Glomerular visceral epithelial cell (primary cell): ENCODE measurements at regions not wholly inside any gene's neighbourhood (a gene's known extent, or its start where the extent isn't known, plus 50 kb on each side); places are given as distances from the start of the nearest gene placed in this dataset.

ENCODE experiments used
- DNase-seq: peaks from one replicate; pipeline ENCODE4 v3.0.0-alpha.2; 2016; ENCODE audit errors: extremely low spot score

DNA sequence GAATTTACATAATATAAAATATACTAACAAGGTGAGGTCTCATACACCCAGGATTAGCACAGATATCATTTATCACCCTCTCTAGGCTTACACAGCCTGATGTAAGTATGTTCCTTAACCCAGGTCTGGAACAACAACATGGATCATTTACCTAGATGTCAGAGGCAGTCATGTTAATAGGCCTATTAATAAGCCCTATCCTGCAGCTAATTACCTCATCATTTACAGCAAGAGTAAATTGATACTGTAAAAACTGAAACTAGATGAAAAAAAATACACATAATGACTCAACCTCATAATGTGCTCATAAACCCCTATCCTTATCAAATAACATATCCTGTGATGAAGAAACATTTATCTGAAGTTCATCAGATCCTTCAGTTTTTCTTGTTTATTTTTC, 334.3 kb upstream of the MANEA start:
- DNase-seq = no peak

DNA sequence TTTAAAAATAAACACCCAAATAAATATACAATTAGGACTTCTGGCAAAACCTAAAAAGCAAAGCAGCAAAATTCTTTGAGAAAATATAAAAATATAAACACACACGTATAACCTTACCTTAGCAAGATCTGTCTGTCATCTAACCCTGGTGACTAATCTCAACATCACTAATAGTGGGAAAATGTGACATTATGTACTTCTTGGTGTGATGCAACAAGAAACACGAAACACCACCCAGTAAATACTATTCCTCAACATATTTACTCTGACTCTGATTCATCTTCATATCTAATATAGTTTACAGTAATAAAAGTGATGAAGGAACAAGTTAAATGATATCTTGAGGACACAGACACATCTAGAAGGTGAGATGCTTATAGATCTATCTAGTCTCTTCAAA, 332.6 kb upstream of the MANEA start:
- DNase-seq = no peak

DNA sequence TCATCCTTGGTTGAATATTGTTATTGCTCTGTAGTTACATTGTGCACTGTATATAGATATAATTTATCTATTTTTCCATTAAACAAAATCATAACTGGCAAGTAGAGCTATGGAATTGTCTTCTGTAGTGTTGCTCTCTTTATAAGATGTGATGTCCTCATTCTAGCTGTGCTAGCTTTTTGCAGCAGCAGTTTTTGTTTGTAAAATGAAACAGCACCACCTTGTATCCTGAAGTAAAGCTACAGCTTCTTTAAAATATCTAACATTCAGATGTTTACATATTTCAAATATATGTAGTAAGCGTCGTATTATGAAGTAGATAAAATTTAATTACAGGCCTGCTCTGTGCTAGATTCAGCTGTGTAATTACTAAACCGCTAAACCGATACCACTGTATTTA, 328.8 kb upstream of the MANEA start:
- DNase-seq = no peak

DNA sequence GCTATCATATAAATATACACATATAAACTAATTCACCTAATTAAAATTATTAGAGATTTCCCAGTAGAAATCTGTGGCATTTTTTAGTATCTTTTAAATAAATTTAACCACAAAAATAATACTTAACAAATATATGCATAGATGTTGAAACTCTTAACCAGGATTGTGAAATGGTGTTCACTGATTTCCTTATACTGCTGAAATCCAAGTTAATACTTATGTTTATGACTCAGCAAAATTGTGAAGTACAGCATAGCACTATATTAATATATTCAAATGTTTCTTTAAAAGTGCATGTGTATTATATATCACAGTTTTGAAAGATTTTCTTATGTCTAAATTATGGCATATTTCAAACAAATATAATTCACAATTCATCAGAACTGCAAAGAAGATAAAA, 328.2 kb upstream of the MANEA start:
- DNase-seq = no peak

DNA sequence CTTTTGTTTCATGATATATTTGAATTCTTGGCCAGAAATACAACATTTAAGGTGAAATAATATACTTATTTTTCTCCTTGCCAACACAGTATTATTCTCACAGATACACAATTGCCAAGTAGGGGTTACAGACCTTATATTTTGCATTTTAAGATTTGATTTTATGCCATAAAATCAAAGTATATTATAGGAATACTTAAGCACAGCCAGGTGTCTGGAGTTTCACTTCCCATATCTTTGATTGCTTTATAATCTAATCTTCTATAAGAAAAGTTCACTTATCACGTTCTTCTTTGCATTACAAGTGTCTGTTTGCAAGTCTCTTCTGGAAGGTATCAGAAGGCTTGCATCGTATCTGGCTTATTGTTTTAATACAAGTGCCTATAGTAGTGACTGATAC, 327.7 kb upstream of the MANEA start:
- DNase-seq = no peak

DNA sequence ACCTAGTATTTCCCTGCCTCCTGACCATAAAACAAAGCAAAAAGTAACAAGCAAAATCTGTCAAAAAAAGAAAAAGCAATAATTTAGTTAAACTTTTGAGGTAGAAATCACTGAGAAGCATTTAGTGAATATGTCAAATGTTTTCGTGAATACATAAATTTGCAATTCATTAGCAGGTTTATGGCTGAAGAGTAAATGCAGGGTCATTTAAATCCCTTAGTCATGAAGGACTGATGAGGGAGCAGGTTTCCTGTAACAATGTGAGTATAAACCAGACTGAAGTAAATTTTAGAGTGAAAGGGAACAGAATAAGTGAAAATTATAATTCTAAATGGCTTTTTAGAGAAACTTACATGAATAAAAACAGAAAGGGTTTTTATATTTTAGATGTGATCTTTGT, 313.5 kb upstream of the MANEA start:
- no peak for DNase-seq

DNA sequence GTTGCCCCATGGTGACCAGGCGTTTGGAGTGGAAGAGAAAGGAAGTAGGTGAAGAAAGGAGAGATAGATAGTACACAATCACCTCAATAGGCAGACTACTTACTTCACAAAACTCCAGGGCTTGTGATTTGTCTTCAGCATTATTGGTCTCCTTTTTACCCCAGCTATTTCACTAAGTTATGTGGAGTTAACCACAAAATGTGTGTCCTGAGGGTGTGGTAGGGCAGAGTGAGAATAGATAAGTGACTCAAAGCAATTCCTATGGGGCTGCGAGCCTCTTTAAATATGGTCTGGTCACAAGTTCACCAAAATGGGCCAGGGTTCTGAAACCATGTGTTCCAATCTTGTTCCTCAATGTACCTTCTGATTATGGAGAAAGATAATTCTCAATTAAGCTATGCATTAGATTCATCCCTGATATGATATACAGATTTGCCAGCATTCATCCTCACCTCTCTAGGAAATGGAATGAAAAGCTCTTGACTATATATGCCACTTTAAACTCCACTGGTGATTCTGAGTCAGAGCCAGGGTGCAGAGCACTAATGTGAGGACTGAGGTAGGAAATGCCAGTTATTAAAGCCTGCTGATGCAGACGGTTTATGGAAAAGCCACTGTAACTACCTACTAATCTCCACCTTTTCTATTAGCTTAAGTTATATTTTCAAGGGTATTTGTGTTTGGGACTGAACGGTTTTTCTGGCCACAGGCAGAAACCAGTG, 310.6 kb upstream of the MANEA start:
- peak; percentile 8 for DNase-seq

DNA sequence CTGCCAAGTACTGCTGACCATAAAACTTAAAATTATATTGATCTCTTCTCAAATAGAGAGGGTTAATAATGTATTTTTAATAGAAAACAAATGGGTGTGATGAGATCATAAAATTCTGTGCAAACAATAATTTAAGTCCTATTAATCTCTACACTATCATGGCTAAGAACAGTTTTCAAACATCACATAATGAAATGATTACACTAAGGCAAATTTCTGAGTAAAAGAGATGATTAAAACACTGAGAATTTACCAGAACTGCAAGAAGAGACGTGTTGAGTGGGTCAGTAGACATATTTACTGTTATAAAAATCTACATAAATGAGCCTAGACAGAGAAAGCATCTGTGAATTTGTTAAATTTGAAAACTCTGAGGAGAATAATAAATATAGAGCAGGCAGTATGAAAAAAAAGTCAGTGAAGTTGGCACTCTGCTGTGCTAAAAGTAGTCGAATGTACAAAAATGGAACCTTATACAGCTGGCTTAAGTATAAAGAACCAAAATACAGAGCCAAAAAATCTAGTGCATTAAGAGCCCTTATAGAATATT, 302.6 kb upstream of the MANEA start:
- no peak for DNase-seq

DNA sequence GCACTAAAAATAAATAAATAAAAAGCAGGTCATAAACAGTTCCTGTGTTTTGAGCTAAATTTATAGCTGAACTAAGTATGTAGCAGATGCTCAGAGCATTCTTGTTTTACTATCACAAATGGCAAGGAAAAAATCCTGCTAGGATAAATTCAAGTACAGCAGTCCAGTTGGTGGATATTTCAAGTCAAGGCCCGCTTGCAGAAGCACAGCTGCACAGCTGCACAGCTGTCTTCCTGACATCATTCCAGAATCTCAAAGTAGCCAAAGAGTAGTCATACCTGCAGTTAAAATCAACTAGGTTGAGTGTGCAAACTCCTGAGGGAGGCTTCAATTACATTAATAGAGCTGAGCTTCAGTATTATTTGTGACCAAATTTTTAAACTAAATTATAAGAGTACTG, 297.7 kb upstream of the MANEA start:
- DNase-seq = no peak

DNA sequence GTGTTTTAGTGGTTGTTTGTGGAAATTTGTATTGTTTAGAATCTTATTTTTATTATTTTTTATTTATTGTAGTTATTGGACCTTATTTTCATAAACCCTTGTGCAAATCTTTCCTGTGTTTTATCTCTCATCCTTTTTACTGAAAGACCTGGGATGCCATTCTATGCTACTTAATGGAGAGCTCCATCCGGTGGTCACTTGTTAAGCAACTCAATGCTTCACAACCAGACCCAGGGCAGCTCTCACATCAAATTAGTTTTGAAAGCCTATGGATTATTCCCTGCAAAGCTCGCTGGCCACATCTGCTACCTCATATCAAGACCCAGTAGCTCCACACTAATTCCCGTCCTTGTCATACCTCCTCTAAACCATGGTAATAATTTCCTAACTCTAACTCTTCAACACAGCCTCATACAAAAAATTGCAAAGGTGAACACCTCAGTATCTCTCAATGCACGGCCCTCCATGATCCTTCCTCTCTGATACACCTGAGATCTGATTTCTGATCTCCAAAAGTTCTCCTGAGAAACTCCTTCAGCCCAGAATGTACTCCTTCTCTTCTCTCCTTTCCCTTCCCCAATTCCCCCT, 296.6 kb upstream of the MANEA start:
- peak; percentile 25 for DNase-seq

DNA sequence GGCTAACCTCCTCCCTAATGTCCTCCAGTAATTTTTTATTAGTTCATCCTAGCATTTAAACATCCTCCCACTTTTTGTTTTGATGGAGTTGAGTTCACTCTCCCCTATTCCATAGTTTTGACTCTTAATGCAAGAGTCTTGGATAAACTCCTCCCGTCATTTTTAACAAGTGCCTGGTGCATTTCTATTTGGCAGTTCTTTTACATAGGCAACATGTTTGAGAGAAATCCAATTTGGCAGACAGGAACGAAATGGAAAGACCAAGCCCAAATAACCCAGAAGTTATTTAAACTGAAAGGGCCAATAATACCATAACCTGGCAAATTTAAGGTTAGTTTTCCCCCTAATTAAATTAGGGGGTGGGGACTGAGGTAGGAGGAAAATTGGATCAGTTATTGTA, 291.5 kb upstream of the MANEA start:
- no peak for DNase-seq

DNA sequence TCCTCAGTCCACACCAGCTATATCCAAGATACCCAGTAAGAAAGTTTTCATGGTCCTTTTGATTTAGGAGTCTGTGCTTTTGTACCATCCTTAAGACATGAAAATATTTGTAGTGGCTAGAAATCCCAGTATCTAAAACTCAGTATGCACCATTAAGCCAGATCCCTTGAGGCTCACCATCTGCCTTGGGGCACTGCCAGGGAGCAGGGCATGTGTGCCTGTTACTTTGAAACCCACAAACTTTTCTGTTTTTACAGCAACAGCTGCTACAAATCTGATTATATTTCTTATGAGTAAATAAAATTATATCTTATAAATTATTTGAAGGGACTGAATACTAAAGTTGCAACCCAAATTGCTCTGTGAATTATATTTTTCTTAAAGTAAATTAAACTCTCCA, 290.5 kb upstream of the MANEA start:
- DNase-seq = no peak

DNA sequence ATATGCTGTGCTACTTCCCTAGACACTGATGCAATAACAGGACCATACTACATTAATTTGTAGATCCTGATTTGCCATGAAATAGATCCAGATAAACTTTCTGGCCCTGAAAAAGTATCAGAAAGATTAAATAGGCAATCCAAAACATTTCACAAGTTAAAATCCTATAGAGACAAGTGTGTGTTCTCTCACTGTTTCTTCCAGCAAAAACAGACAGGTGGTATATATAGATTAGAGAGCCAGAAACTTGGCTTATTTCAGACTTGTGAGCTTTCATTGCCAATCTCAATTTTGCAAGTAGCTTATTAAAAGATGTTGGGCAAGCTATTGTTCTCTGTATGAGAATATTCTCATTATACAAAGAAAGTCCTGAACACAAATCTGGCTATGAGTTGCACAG, 289.1 kb upstream of the MANEA start:
- DNase-seq = no peak

DNA sequence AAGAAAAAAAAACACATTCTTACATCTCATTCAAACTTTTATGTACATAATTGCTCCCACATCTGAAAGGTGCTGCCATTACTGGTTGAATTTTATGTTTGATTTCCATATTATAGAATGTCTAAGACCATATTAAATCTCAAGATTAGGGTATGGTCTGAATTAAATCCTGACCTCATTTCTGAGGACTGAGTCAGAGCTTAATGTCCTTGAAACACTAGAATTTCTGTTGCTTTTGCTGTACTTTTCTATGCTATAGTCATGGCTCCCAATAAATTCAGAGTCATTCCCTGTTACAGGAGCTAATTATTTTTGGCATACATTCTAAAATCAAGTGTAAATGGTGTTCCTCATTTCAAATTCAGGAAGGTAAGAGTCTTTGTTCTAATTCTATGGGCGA, 285.3 kb upstream of the MANEA start:
- no peak for DNase-seq

DNA sequence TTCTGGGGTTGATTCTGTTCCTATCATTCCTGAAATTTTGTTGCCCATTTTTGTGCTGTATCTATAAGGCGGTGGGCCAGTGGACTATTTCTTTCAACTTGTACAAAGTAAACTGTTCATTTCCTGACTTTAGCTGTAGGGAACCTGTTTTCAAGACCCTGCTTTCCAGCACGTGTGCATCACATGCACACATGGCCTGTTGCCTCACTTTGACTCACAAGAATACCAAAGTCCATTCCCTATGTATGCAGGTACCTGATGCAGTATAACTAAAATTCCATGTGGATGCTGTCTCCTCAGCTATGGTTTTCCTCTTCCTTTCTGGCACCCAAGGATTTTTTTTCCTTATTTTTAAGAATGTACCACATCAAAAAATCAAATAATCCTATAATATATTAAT, 284.1 kb upstream of the MANEA start:
- DNase-seq = no peak

DNA sequence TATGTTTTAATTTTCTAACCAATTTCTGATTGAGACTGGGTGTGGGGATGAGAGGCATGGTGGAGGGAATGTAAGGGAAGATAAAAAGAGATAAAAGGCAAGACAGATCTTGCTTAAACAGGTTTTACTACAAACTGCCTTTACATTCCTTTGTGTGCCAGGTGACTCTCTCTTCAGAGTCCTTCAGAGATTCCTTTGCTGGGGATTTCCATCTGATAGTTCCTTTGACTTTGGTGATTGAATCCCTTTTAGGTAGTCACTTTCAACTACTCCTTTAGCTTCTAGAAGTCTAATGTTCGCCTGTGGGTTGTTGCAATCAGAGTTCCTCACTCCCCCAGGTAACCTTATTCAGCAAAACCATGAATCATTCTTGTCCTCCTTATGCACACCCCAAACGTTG, 283.3 kb upstream of the MANEA start:
- DNase-seq = no peak

DNA sequence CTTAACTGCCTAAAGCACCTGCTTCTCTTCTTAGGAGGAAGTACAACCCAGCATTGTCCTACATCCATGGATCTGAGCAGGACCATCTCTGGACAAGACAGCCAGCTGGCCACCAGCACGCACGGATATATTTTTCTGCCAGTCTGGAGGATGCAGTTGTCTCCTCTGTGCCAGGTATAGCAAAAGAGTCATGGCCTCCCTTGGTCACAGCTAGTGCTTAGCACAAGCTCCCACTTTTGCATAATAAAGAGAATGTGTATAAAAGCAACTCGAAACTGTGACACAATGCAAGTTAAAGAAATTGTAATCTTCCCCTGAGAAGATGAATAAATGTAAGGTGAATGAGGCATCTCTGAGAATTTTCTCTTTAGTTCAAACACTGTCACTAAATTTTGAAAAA, 267.8 kb upstream of the MANEA start:
- no peak for DNase-seq

DNA sequence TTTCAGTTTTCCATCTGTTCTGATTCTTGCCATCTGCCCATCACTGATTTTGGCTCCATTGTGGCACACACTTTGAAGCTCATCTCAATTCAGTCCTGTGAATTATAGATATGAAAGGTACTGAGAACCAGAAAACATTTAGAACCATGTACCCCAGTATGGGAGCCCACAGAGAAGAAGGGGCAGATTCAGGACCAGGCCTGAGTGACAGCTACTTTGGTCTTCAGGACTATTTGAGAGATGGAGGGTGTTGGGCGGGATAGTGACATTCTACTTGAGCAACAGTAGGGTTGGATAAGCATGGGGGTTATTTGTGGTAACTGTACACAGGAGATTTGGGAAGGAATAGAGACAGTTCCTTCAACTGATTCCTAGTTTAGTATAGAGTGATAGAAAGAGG, 259.2 kb upstream of the MANEA start:
- no peak for DNase-seq

DNA sequence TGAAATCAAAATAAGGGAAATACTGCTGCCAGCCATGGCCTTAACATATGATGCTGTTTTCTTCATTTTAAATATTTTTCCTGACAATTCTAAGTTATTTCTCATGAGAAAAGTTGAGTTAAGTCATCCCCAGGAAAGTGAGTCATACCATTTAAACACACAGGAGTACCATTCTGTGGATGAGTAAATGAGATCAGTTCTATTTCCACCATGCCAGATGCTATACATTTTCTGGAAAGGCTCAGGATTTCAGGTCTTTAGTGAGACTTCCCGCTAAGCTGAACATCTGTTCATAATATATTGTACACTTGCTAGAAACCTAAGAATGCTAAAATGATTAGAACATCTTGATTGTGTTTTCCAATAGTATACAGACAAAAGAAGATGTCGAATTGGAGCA, 256.2 kb upstream of the MANEA start:
- DNase-seq = no peak

DNA sequence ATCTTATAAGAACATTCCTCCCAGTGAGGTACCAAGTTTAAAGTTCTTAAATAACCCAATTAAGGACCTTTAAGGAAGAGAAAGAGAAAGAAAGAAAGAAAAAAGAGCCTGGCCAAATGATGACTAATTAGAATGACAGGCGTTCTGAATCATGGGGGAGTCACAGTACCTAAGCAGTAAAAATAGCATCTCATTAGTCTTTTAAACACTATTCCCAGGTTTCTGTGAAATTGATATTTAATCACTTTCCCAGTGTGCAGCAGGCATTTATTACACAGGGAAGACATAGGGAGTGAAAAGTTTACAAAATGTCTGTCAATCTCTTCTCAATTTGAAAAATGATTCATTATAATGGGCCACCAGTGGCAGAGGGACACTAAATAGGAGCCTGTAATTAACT, 251.4 kb upstream of the MANEA start:
- peak; percentile 13 for DNase-seq

DNA sequence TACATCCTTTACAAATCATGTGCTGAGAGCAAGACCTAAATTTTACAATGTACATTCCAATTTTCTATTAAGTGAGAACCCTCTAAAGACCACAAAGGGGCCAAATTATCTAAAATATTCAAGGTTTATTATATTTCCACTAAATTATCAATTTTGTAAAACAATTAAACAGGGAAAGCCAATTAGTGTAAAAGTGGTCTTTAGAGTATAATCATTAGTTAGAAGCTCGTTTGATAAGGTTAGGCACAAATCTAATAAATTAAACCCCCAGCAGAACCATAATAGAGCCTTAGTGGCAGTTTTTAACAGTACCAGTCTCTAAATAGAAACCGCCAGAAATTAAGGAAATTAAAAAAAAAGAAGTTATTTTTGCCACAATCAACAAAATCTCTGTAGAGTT, 249.1 kb upstream of the MANEA start:
- no peak for DNase-seq

DNA sequence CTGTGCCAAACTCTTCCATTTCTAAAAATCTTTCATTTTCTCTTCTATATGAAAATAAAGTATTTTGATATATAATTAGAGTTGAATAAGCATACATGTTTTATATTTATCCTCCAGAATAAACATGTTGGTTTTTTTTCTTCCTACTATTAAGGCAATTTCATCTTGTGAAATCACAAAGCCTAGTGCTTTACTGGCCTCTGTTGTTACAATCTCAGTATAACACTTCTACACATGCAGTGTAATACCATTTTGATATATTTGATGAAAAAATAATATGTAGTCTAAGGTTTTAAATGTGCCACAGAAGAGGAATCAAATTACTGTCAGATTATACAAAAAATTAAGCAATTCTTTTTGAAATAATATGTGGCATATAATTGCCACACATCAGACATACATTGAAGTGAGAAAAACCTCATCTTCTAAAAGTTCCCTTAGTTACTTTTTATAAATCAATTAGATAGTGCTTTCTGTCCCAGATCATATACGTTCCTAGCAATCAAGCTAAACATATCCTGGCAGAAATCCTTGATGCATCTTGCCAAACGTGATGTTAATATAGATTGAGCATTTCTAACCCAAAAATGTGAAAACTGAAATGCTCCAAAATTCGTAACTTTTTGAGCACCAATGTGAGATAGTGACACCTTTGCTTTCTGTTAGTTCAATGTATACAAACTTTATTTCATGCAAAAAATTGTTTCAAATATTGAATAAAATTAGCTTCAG, 225.1 kb upstream of the MANEA start:
- DNase-seq = no peak

DNA sequence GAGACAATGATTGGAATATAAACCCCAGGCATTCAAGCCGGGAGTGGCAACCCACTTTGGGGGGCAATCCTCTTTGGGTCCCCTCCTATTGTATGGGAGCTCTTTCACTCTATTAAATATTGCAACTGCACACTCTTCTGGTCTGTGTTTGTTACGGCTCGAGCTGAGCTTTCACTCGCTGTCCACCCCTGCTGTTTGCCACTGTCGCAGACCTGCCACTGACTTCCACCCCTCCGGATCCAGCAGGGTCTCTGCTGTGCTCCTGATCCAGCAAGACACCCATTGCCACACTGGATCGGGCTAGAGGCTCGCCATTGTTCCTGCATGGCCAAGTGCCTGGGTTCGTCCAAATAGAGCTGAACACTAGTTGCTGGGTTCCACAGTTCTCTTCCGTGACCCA, 222.8 kb upstream of the MANEA start:
- DNase-seq = no peak
